ENCODE measurements at regions not wholly inside any gene's neighbourhood (a gene's known extent, or its start where the extent isn't known, plus 50 kb on each side); places are given as distances from the start of the nearest gene placed in this dataset.

GRCh38 chr2:11060376-11061169 is 94.7 kb upstream of the SLC66A3 start:
- TF ChIP-seq CTCF (IDR thresholded peaks at IDR 0.05), result no peak
- TF ChIP-seq ZFX (IDR thresholded peaks at IDR 0.05; ENCODE audit: borderline replicate concordance), result no peak
